Left colon (tissue), 2 donors: ENCODE measurements at regions not wholly inside any gene's neighbourhood (a gene's known extent, or its start where the extent isn't known, plus 50 kb on each side); places are given as distances from the start of the nearest gene placed in this dataset.
A peak's percentile ranks its signal among the peaks of the same experiment; 100 is the strongest.
"Not testable (repeated sequence)": the region's sequence is repeated elsewhere in the genome, so short reads cannot be mapped to it uniquely, and the experiment has no call there.

Experiments
- ATAC-seq: fragments of 200-7000 bp; cut with Tn5 transposase; one replicate; pipeline ENCODE4 v1.9.1; 2020; ENCODE audit warnings: mild to moderate bottlenecking, moderate library complexity
- DNase-seq, 2 donors: peaks; one replicate each; pipeline ENCODE4 v3.0.0-alpha.2; 2020
- intact Hi-C, 2 donors: fragments of 100-400 bp; cut with DNase I in 1 of 2; cut with micrococcal nuclease in 1 of 2; formaldehyde crosslinking; loops; one replicate each; pipeline versions ENCODE4 v1.11.2 to v1.14.0; 2022; cut with DNase I, micrococcal nuclease
- donor health status: DM: no; HTN: no; CAD: no.
- donor health status: DM: yes; HTN: yes; CAD: no.

GRCh38 chr11:87604350-87604749 is 566.6 kb downstream of the TMEM135 start:
- intact Hi-C loops = no loop called here
- ATAC-seq = no peak
- no peak for DNase-seq

- DNase-seq (no peak), ATAC-seq (no peak)
- intact Hi-C loops = no loop called here
Observed at GRCh38 chr11:87603887-87604286, 566.2 kb downstream of the TMEM135 start.

DNA sequence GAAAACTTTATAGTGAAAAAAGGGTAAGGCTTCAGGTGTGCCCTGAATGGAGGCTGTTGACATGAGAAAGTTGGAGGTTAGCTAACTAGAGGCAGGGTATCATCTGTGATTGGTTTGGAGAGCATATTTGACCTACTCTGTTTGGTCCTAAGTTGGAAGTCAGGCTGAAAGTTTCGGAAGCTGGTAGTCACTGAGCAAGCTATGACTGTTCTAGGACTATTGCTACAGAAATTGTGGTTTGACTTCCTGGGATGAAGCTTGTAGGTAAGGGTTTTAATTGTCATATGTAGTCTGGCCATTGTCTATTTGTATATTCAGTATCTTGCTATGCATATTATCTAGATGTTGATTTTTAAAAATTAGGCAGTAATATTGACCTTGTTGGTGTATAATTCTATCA is 565.0 kb downstream of the TMEM135 start:
- intact Hi-C loops = no loop called here
- DNase-seq (no peak), ATAC-seq (no peak)

GRCh38 chr11:87600938-87601337 is 563.2 kb downstream of the TMEM135 start:
- intact Hi-C loops = no loop called here
- DNase-seq = no peak
- ATAC-seq = no peak

- DNase-seq (no peak), ATAC-seq (no peak)
- intact Hi-C loops = no loop called here
Observed at GRCh38 chr11:87597725-87598124, 560.0 kb downstream of the TMEM135 start.

GRCh38 chr11:87596176-87596575 is 558.4 kb downstream of the TMEM135 start:
- ATAC-seq (no peak), DNase-seq (no peak)
- intact Hi-C loops = no loop called here

- ATAC-seq = no peak
- intact Hi-C loops = loop anchor here in 1 of 2 donors (10.0 kb wide), 1 partner anchor 54 kb away; no protein-coding TSS in a partner anchor
- no peak for DNase-seq
Observed at GRCh38 chr11:87589082-87589481, 551.3 kb downstream of the TMEM135 start.

- intact Hi-C loops = loop anchor here in 1 of 2 donors (10.0 kb wide), 1 partner anchor 51 kb away; no protein-coding TSS in a partner anchor
- not testable (repeated sequence) for ATAC-seq, DNase-seq
Observed at GRCh38 chr11:87585613-87586012, 547.9 kb downstream of the TMEM135 start.

DNA sequence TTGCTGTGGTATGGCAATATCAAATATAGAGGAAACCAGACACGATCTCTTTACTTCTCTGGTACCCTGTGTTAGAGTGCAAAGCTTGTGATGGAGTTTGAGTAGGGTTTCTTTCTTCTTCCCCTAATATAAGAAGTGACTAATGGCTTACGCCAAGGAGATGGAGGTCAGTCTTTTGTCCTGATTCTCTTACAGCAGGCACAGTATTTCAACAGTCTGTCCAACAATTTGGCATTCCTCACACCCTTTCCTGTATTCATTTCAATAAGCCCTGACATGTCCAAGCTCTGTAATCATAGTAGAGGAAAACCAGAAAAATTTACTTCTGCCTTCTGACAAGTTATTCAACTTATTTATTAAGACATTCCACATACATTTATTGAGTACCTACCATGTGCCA is 546.2 kb downstream of the TMEM135 start:
- ATAC-seq = no peak
- intact Hi-C loops = loop anchor here in 1 of 2 donors (10.0 kb wide), 1 partner anchor 49 kb away; no protein-coding TSS in a partner anchor
- no peak for DNase-seq

DNA sequence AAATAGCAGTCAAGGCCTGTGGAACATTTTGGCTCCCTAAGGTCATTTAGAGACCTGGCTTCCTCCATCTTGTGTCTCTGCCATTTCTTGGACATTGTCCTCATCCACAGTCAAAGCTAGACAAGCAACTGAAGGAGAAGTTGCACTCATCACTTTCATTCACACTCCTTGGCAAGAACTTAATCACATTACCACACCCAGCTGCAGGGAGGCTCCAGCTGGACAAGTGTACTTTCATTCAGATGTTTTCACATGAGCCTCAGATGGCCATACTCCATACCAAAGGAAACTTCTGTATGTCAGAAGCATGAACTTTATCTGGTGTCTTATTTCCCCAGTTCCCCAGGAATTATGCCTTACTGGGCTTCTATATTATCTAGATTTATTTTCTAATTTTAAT is 537.4 kb downstream of the TMEM135 start:
- DNase-seq (no peak), ATAC-seq (no peak)
- intact Hi-C loops = no loop called here

GRCh38 chr11:87574193-87574592 is 536.5 kb downstream of the TMEM135 start:
- intact Hi-C loops = no loop called here
- no peak for ATAC-seq
- no peak for DNase-seq

- ATAC-seq (no peak), DNase-seq (no peak)
- intact Hi-C loops = no loop called here
Observed at GRCh38 chr11:87573708-87574107, 536.0 kb downstream of the TMEM135 start.

GRCh38 chr11:87572881-87573280 is 535.1 kb downstream of the TMEM135 start:
- DNase-seq = no peak
- no peak for ATAC-seq
- intact Hi-C loops = no loop called here

DNA sequence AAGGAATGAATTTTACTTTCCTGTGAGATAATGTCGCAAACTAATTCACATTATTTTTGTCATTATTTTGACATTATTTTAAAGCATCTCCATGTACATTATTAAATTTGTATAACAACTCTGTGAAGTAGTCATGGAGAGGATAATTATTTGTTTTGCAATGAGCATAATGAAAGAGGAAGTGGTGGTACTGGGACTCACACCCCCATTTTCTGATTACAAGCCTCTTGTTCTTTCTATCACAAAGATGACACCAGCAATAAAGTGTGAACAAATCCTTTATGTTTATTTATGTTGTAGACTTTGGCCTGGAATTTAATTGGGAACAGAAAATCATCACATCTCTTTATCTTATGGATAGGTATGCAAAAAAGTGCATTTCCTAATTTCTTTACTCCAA is 522.6 kb downstream of the TMEM135 start:
- intact Hi-C loops = no loop called here
- no peak for DNase-seq
- no peak for ATAC-seq

DNA sequence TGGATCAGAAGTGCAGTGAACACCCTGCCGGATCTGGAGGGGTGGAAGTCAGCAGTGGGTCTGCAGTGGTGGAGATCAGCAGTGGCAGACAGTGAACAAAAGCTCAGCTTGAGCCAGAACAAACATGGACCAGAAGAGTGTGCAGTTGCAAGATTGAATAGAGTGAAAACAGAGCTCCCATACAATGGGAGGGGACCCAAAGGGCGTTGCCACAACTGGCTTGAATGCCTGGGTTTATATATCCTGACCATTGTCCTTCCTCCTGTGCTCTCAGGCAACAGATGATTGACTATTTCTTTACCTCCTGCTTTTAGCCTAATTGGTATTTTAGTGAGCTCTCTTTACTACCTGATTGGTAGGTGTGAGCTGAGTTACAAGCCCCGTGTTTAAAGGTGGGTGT is 522.1 kb downstream of the TMEM135 start:
- ATAC-seq = peak; percentile 64
- intact Hi-C loops = not testable (repeated sequence)
- DNase-seq = peak in 1 of 2 donors; percentile 10

- no peak for ATAC-seq
- no peak for DNase-seq
- intact Hi-C loops = no loop called here
Observed at GRCh38 chr11:87555101-87555500, 517.4 kb downstream of the TMEM135 start.

GRCh38 chr11:87548797-87549196 is 511.1 kb downstream of the TMEM135 start:
- DNase-seq (no peak), ATAC-seq (no peak)
- intact Hi-C loops = loop anchor here in 1 of 2 donors (10.0 kb wide), 1 partner anchor 714 kb away; no protein-coding TSS in a partner anchor

DNA sequence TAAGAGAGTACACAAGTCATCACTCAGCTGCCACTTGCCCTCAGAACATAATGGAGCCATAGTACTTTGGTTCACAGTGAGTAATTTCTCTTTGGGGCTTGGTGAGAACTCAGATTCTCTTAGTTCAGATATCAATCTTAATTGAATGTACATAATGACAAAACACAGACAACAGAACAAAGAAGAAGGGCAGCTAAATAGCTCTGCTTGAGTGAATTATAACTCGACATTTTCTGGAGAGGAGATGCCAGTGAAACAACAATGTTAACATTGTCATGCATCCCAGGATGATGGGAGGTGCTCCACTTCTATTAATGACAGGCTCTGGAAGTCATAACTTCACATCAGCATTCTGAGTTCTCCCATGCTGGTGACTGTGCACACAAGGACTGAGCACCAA is 508.1 kb downstream of the TMEM135 start:
- ATAC-seq = no peak
- DNase-seq = no peak
- intact Hi-C loops = loop anchor here in 1 of 2 donors (10.0 kb wide), 1 partner anchor 711 kb away; no protein-coding TSS in a partner anchor

GRCh38 chr11:87539596-87539995 is 501.9 kb downstream of the TMEM135 start:
- intact Hi-C loops = loop anchor here in 1 of 2 donors (10.0 kb wide), 1 partner anchor 45 kb away; no protein-coding TSS in a partner anchor
- DNase-seq (no peak), ATAC-seq (no peak)

GRCh38 chr11:87536565-87536964 is 498.8 kb downstream of the TMEM135 start:
- ATAC-seq (no peak), DNase-seq (no peak)
- intact Hi-C loops = loop anchor here in 1 of 2 donors (10.0 kb wide), 1 partner anchor 48 kb away; no protein-coding TSS in a partner anchor

DNA sequence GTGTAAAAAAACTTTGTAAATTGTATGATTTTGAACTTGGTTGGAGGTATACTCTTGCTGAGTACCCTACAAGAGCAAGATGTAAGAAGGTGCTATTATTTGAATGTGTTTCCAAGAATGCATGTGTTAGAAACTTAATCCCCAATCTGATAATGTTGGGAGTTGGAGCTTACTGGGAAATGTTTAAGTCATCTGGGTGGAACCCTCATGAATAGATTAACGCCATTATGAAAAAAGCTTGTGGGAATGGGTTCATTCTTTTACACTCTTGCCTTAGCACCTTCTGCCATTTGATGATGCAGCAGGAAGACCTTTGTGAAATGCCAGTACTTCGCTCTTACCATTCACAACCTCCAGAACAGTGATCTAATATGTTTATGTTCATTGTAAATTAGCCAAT is 498.3 kb downstream of the TMEM135 start:
- intact Hi-C loops = loop anchor here in 1 of 2 donors (10.0 kb wide), 1 partner anchor 49 kb away; no protein-coding TSS in a partner anchor

More for the DNA sequence above, 498.3 kb downstream of the TMEM135 start:
- ATAC-seq = no peak
- DNase-seq = no peak
